H1 (cell line): ENCODE measurements at regions not wholly inside any gene's neighbourhood (a gene's known extent, or its start where the extent isn't known, plus 50 kb on each side); places are given as distances from the start of the nearest gene placed in this dataset.

Experiments
- CTCF ChIA-PET: fragments of 300-600 bp; sonication (Branson Sonifier 250); formaldehyde crosslinking; loops from one replicate; lab custom pipeline; 2021; ENCODE audit not compliant: partially characterized antibody; lab: Charles Lee
- POLR2A ChIA-PET: fragments of 300-600 bp; sonication (Branson Sonifier 250); formaldehyde crosslinking; loops from one replicate; lab custom pipeline; 2021; ENCODE audit warnings: inconsistent platforms; ENCODE audit not compliant: partially characterized antibody; lab: Charles Lee
- DNase-seq, 2 experiments: peaks; one replicate each; pipeline versions ENCODE4 v3.0.0 to v3.0.0-alpha.2; 2010 to 2022; ENCODE audit warnings: low spot score in 2 of 2, low read depth in 1 of 2, mixed read lengths in 1 of 2
- FAIRE-seq: peaks from 2 replicates; lab custom pipeline; 2011; peaks lifted over from hg19 to GRCh38; lab: Jason Lieb, UNC
- H2AFZ ChIP-seq: 2 replicates; pipeline ENCODE4 v1.8.1; 2012; ENCODE audit warnings: low read length, inconsistent platforms
- H2AK5ac ChIP-seq: 2 replicates; pipeline ENCODE4 v1.6.1; 2013; ENCODE audit warnings: low read depth, low read length
- H2BK120ac ChIP-seq: replicated peaks from 2 replicates; pipeline ENCODE3; 2013; ENCODE audit warnings: low read depth, low read length, inconsistent platforms
- H2BK12ac ChIP-seq: 2 replicates; pipeline ENCODE4 v1.6.1; 2013; ENCODE audit warnings: low read depth, low read length
- H2BK15ac ChIP-seq: 2 replicates; pipeline ENCODE4 v1.6.1; 2013; ENCODE audit warnings: low read length
- H2BK20ac ChIP-seq: 2 replicates; pipeline ENCODE4 v1.6.1; 2013; ENCODE audit warnings: low read length
- H2BK5ac ChIP-seq: 2 replicates; pipeline ENCODE4 v1.6.1; 2013; ENCODE audit warnings: low read depth, low read length
- H3K14ac ChIP-seq: 2 replicates; pipeline ENCODE4 v1.6.1; 2013; ENCODE audit warnings: inconsistent platforms; ENCODE audit not compliant: insufficient read length
- H3K18ac ChIP-seq: 2 replicates; pipeline ENCODE4 v1.6.1; 2013; ENCODE audit warnings: low read length; ENCODE audit errors: extremely low read depth
- H3K23ac ChIP-seq: 2 replicates; pipeline ENCODE4 v1.6.1; 2013; ENCODE audit warnings: inconsistent platforms; ENCODE audit not compliant: insufficient read length
- H3K23me2 ChIP-seq: 2 replicates; pipeline ENCODE4 v1.6.1; 2013; ENCODE audit warnings: low read depth, low read length
- H3K27ac ChIP-seq: 2 replicates; pipeline ENCODE4 v1.6.1; 2011; ENCODE audit warnings: low read depth, low read length, inconsistent platforms
- H3K27me3 ChIP-seq, 4 experiments: replicated peaks in 1 of 4; 1 replicate in 1 of 4; 2 replicates in 3 of 4; pipeline versions ENCODE4 v1.6.1 to v1.8.1; 2011 to 2013; ENCODE audit warnings: low read length in 3 of 4, mild to moderate bottlenecking in 3 of 4, inconsistent platforms in 2 of 4, mixed read lengths in 2 of 4, moderate library complexity in 1 of 4; ENCODE audit not compliant: control insufficient read depth in 3 of 4, insufficient read depth in 3 of 4; ENCODE audit errors: extremely low read depth in 1 of 4
- H3K36me3 ChIP-seq, 4 experiments: 2 replicates each; pipeline versions ENCODE4 v1.6.1 to v1.8.1; 2011 to 2013; ENCODE audit warnings: mild to moderate bottlenecking in 4 of 4, low read length in 3 of 4, moderate library complexity in 2 of 4, control low read depth in 1 of 4, inconsistent platforms in 1 of 4; ENCODE audit not compliant: insufficient read depth in 4 of 4, control insufficient read depth in 2 of 4
- H3K4ac ChIP-seq: replicated peaks from 2 replicates; pipeline ENCODE3; 2013; ENCODE audit warnings: low read length, low read depth, mixed read lengths, inconsistent platforms; ENCODE audit not compliant: insufficient read length
- H3K4me1 ChIP-seq, 4 experiments: replicated peaks in 1 of 4; 1 replicate in 1 of 4; 2 replicates in 3 of 4; pipeline versions ENCODE4 v1.6.1 to v1.8.1; 2011 to 2013; ENCODE audit warnings: low read length in 3 of 4, inconsistent platforms in 2 of 4, mixed read lengths in 1 of 4; ENCODE audit not compliant: insufficient read depth in 4 of 4, control insufficient read depth in 3 of 4
- H3K4me2 ChIP-seq, 2 experiments: 2 replicates each; pipeline versions ENCODE4 v1.6.1 to v1.8.1; 2011 to 2013; ENCODE audit warnings: low read depth in 2 of 2, low read length in 2 of 2, control low read depth in 1 of 2, inconsistent platforms in 1 of 2, mild to moderate bottlenecking in 1 of 2; ENCODE audit not compliant: insufficient read depth in 1 of 2
- H3K4me3 ChIP-seq, 4 experiments: fragments of 200-600, 300-600 bp in 1 of 4; sonication (generic), shearing (Covaris generic), sonication (Bioruptor Twin) in 1 of 4; 2 replicates each; pipeline versions ENCODE4 v1.5.1 to v1.8.1; 2011 to 2016; ENCODE audit warnings: low read length in 4 of 4, low read depth in 3 of 4, control low read depth in 2 of 4, inconsistent platforms in 2 of 4, mild to moderate bottlenecking in 2 of 4, mixed read lengths in 1 of 4, moderate library complexity in 1 of 4; ENCODE audit not compliant: insufficient read depth in 2 of 4; ENCODE audit errors: extremely low read depth in 1 of 4
- H3K56ac ChIP-seq: replicated peaks from 2 replicates; pipeline ENCODE3; 2013; ENCODE audit warnings: low read depth, mild to moderate bottlenecking, mixed read lengths, low read length, inconsistent platforms; ENCODE audit not compliant: insufficient read length
- H3K79me1 ChIP-seq: 2 replicates; pipeline ENCODE4 v1.6.1; 2013; ENCODE audit warnings: low read depth, low read length, control low read depth
- H3K79me2 ChIP-seq, 2 experiments: 2 replicates each; pipeline versions ENCODE4 v1.6.1 to v1.8.1; 2012 to 2013; ENCODE audit warnings: low read length in 2 of 2, mild to moderate bottlenecking in 2 of 2, inconsistent platforms in 1 of 2; ENCODE audit not compliant: insufficient read depth in 2 of 2, control insufficient read depth in 1 of 2
- H3K9ac ChIP-seq, 4 experiments: replicated peaks in 1 of 4; 1 replicate in 1 of 4; 2 replicates in 3 of 4; pipeline versions ENCODE4 v1.6.1 to v1.8.1; 2011 to 2013; ENCODE audit warnings: low read depth in 3 of 4, low read length in 3 of 4, control low read depth in 2 of 4, mild to moderate bottlenecking in 2 of 4, moderate library complexity in 2 of 4, inconsistent platforms in 1 of 4; ENCODE audit errors: extremely low read depth in 1 of 4
- H3K9me3 ChIP-seq, 2 experiments: 2 replicates each; pipeline versions ENCODE4 v1.6.1 to v1.8.1; 2012 to 2013; ENCODE audit warnings: mild to moderate bottlenecking in 2 of 2, moderate library complexity in 2 of 2, control low read depth in 1 of 2, inconsistent platforms in 1 of 2, low read depth in 1 of 2, low read length in 1 of 2, mixed read lengths in 1 of 2; ENCODE audit not compliant: insufficient read depth in 2 of 2
- H4K20me1 ChIP-seq, 2 experiments: replicated peaks in 1 of 2; 2 replicates each; pipeline versions ENCODE3 to v1.8.1; 2011 to 2013; ENCODE audit warnings: inconsistent platforms in 2 of 2, low read length in 2 of 2, mild to moderate bottlenecking in 1 of 2; ENCODE audit not compliant: insufficient read depth in 2 of 2, control insufficient read depth in 1 of 2
- H4K5ac ChIP-seq: 2 replicates; pipeline ENCODE4 v1.6.1; 2013; ENCODE audit warnings: low read length, low read depth, mixed read lengths, inconsistent platforms; ENCODE audit not compliant: insufficient read length
- H4K8ac ChIP-seq: 2 replicates; pipeline ENCODE4 v1.8.0; 2013; ENCODE audit warnings: mild to moderate bottlenecking, moderate library complexity, low read length, inconsistent platforms; ENCODE audit not compliant: insufficient read depth; ENCODE audit errors: extremely low read depth
- H4K91ac ChIP-seq: replicated peaks from 2 replicates; pipeline ENCODE3; 2013; ENCODE audit warnings: low read length, mixed read lengths, inconsistent platforms; ENCODE audit not compliant: insufficient read length
- ATF2 ChIP-seq: IDR thresholded peaks from 2 replicates; pipeline ENCODE4 v1.6.1; 2012; ENCODE audit warnings: low read length, inconsistent platforms
- ATF3 ChIP-seq: IDR thresholded peaks from 2 replicates; pipeline ENCODE4 v1.6.1; 2011; ENCODE audit warnings: low read depth, mild to moderate bottlenecking, low read length; ENCODE audit not compliant: insufficient read depth
- CTBP2 ChIP-seq: IDR thresholded peaks from 2 replicates; pipeline ENCODE4 v1.7.0; 2011; ENCODE audit warnings: borderline replicate concordance, mild to moderate bottlenecking, moderate library complexity, mixed read lengths, low read length; ENCODE audit not compliant: insufficient read depth, insufficient read length
- MAX ChIP-seq: IDR thresholded peaks from 2 replicates; pipeline ENCODE4 v1.6.1; 2012; ENCODE audit warnings: inconsistent platforms
- SAP30 ChIP-seq: fragments of 300-600 bp; sonication (generic); IDR thresholded peaks from 2 replicates; pipeline ENCODE4 v1.7.1; 2012; ENCODE audit warnings: low read length, moderate library complexity, mild to moderate bottlenecking, inconsistent platforms; ENCODE audit not compliant: insufficient read depth, insufficient replicate concordance
- SIN3A ChIP-seq, 2 experiments: IDR thresholded peaks in 1 of 2; conservative IDR thresholded peaks in 1 of 2; 2 replicates each; pipeline ENCODE4 v1.6.1; 2011 to 2012; ENCODE audit warnings: low read length in 2 of 2, improper control_type of control experiment in 1 of 2, low read depth in 1 of 2, mild to moderate bottlenecking in 1 of 2
- TBP ChIP-seq: IDR thresholded peaks from 2 replicates; pipeline ENCODE4 v1.6.1; 2011; ENCODE audit warnings: low read depth, low read length, improper control_type of control experiment
- ZNF274 ChIP-seq: IDR thresholded peaks from 2 replicates; pipeline ENCODE4 v1.7.0; 2012; ENCODE audit warnings: low read length, borderline replicate concordance; ENCODE audit errors: extremely low read depth
- WGBS, 2 experiments: shearing (Covaris generic) in 1 of 2; methylation state at CpG; one replicate each; pipeline versions ENCODE4 v1.1.6 to v1.1.7; 2013 to 2015; ENCODE audit warnings: low lambda C conversion rate in 2 of 2, mixed read lengths in 2 of 2, inconsistent platforms in 1 of 2, low coverage in 1 of 2, missing lambda C conversion rate in 1 of 2; ENCODE audit not compliant: insufficient replicate concordance in 2 of 2, insufficient coverage in 1 of 2, insufficient read length in 1 of 2; ENCODE audit errors: extremely low coverage in 1 of 2, missing lambda C conversion rate in 1 of 2; 5-methylcytosine and 5-hydroxymethylcytosine counted together
- TF ChIP-seq, protein P1 (sequence below): IDR thresholded peaks from 2 replicates; pipeline ENCODE4 v1.6.1; 2012; ENCODE audit warnings: inconsistent platforms

DNA sequence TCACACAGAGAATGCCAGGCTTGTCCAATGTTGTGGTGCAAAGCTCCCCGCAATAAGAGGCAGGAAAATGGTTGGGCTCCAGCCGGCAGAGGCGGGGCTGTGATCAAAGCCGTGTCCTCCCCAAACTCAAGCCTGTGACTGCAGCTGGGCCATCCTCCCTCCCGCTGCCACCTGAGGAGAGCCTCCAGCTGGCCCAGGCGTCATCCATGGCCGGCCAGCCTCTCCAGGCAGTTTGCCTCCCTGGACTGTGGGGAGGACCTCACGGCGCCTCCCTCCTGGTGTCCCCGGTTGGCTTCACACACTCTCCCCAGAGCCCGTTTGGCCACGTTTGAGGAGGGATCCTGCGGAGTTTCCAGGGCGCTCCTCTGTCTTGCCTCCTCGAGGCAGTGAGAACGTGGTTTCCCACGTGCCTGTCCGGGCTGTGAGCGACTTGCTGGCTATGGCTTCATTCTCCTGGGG, 134.1 kb downstream of the IRF8 start:
- Histone ChIP-seq H3K27me3 (peaks cover 0 to 3% (median 0%) of the 10 kb centered on the region in 4 experiments; a peak in 2 of 7 replicates), H4K5ac (no peak overlapping the region), H2AK5ac (no peak overlapping the region), H3K36me3 (no peaks in the 10 kb centered on the region), H3K79me1 (no peaks in the 10 kb centered on the region), H2BK12ac (no peak overlapping the region; the same call in 1 of the 2 replicates), H3K18ac (no peak overlapping the region; the same call in 1 of the 2 replicates), H3K56ac (no peak overlapping the region), H2BK20ac (no peak overlapping the region), H3K4ac (no peak overlapping the region), H3K4me3 (no peak overlapping the region), H2BK120ac (no peak overlapping the region), H2AFZ (no peak overlapping the region; the same call in 1 of the 2 replicates), H3K27ac (no peak overlapping the region), H3K79me2 (no peaks in the 10 kb centered on the region), H3K9me3 (no peaks in the 10 kb centered on the region), H4K91ac (no peak overlapping the region), H4K20me1 (no peaks in the 10 kb centered on the region), H3K4me2 (0 out of 4 replicates have a peak overlapping the region, but pooled peaks of 1 of the 2 experiments have one; percentile 7), H3K14ac (no peak overlapping the region), H3K23ac (no peak overlapping the region)
- CTCF ChIA-PET, result interaction anchor here (1.6 to 3.1 kb wide), 4 partner anchors 11 to 485 kb away, joined by 5 to 10 read pairs (median 8); no protein-coding TSS in a partner anchor
- 66% methylated on average over 11 of the region's 19 CpGs; no CpG with 5 or more reads in 1 of the 2 experiments for WGBS, 2 experiments
- FAIRE-seq, result no peak
- POLR2A ChIA-PET, result interaction anchor here (0.6 kb wide), 1 partner anchor 308 kb away, joined by 4 read pairs; no protein-coding TSS in a partner anchor
- TF ChIP-seq SIN3A (conservative IDR thresholded peaks at IDR 0.05 in 1 of 2, IDR thresholded peaks at IDR 0.05 in 1 of 2; ENCODE audit: low read depth in 1 of 2, low read length in 2 of 2) (no peak), ATF3 (no peak), ATF2 (no peak), SAP30 (no peak), TBP (no peak), ZNF274 (no peak), CTBP2 (no peak), MAX (peak; percentile 42)
- TF ChIP-seq, protein P1, sequence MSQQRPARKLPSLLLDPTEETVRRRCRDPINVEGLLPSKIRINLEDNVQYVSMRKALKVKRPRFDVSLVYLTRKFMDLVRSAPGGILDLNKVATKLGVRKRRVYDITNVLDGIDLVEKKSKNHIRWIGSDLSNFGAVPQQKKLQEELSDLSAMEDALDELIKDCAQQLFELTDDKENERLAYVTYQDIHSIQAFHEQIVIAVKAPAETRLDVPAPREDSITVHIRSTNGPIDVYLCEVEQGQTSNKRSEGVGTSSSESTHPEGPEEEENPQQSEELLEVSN, result peak; percentile 36
- TF ChIP-seq, all 59 proteins: peak for 2
- Histone ChIP-seq H2BK15ac (peak overlapping the region; percentile 61; the same call in 1 of the 2 replicates), H3K9ac (no peak overlapping the region), H3K4me1 (peaks cover 0 to 19% (median 10%) of the 10 kb centered on the region in 4 experiments; a peak in 6 of 7 replicates), H4K8ac (no peak overlapping the region), H2BK5ac (no peak overlapping the region), H3K23me2 (no peaks in the 10 kb centered on the region)
- DNase-seq, result no peak
